IMR-90 (cell line): ENCODE measurements at regions not wholly inside any gene's neighbourhood (a gene's known extent, or its start where the extent isn't known, plus 50 kb on each side); places are given as distances from the start of the nearest gene placed in this dataset.

Experiments used
- CEBPB ChIP-seq: IDR thresholded peaks from 2 replicates; pipeline ENCODE4 v1.6.1; 2012; ENCODE audit warnings: low read depth, low read length, improper control_type of control experiment
- CTCF ChIP-seq: conservative IDR thresholded peaks from 2 replicates; pipeline ENCODE4 v1.5.1; 2012; ENCODE audit warnings: mild to moderate bottlenecking, low read depth, low read length, improper control_type of control experiment
- MAZ ChIP-seq: IDR thresholded peaks from 2 replicates; pipeline ENCODE4 v1.6.1; 2012; ENCODE audit warnings: low read depth, mild to moderate bottlenecking, low read length, improper control_type of control experiment, moderate library complexity, borderline replicate concordance

GRCh38 chr14:34175574-34175973, 224.7 kb upstream of the EGLN3 start:
- TF ChIP-seq CTCF = no peak
- TF ChIP-seq MAZ = no peak
- no peak for TF ChIP-seq CEBPB
